NT2/D1 (cell line): ENCODE measurements at regions not wholly inside any gene's neighbourhood (a gene's known extent, or its start where the extent isn't known, plus 50 kb on each side); places are given as distances from the start of the nearest gene placed in this dataset.

Source experiments
- SUZ12 ChIP-seq: IDR thresholded peaks from 2 replicates; pipeline ENCODE4 v1.6.1; 2011; ENCODE audit not compliant: insufficient read length, insufficient read depth; ENCODE audit errors: extremely low read depth
- YY1 ChIP-seq: IDR thresholded peaks from 2 replicates; pipeline ENCODE4 v1.6.1; 2011; ENCODE audit not compliant: insufficient read length, insufficient read depth

GRCh38 chr21:35303085-35303484, 254.0 kb upstream of the RUNX1 start:
- TF ChIP-seq SUZ12 = no peak
- TF ChIP-seq YY1 = no peak
